ENCODE measurements at regions not wholly inside any gene's neighbourhood (a gene's known extent, or its start where the extent isn't known, plus 50 kb on each side); places are given as distances from the start of the nearest gene placed in this dataset.

DNA sequence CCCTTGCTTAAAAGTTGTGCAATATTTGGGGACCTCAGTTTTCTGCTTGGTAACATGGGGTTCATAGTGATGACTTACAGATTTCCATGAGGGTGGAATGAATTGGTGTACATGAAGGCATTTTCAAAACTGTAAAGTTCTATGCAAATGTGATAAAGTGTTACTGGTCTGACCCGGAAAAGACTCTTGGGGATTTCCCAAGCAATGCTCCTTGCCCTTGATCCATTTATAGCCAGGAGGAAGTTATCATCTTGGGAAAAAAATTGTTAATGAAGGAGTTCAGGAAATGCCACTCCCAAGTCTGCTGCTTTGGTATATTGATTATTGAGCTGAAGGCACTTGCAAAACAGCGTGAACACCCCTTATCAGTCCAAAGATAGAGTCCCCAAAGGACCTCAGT is 96.3 kb upstream of the ZPBP start:
- intact Hi-C loops (cut with micrococcal nuclease) = no loop called here
- TF ChIP-seq, protein P1, sequence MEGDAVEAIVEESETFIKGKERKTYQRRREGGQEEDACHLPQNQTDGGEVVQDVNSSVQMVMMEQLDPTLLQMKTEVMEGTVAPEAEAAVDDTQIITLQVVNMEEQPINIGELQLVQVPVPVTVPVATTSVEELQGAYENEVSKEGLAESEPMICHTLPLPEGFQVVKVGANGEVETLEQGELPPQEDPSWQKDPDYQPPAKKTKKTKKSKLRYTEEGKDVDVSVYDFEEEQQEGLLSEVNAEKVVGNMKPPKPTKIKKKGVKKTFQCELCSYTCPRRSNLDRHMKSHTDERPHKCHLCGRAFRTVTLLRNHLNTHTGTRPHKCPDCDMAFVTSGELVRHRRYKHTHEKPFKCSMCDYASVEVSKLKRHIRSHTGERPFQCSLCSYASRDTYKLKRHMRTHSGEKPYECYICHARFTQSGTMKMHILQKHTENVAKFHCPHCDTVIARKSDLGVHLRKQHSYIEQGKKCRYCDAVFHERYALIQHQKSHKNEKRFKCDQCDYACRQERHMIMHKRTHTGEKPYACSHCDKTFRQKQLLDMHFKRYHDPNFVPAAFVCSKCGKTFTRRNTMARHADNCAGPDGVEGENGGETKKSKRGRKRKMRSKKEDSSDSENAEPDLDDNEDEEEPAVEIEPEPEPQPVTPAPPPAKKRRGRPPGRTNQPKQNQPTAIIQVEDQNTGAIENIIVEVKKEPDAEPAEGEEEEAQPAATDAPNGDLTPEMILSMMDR (IDR thresholded peaks at IDR 0.05) = no peak
- H3K4me3 ChIP-seq (replicated peaks in 1 of 3; ENCODE audit: low read depth in 2 of 3, low read length in 3 of 3) = no peak overlapping the region

DNA sequence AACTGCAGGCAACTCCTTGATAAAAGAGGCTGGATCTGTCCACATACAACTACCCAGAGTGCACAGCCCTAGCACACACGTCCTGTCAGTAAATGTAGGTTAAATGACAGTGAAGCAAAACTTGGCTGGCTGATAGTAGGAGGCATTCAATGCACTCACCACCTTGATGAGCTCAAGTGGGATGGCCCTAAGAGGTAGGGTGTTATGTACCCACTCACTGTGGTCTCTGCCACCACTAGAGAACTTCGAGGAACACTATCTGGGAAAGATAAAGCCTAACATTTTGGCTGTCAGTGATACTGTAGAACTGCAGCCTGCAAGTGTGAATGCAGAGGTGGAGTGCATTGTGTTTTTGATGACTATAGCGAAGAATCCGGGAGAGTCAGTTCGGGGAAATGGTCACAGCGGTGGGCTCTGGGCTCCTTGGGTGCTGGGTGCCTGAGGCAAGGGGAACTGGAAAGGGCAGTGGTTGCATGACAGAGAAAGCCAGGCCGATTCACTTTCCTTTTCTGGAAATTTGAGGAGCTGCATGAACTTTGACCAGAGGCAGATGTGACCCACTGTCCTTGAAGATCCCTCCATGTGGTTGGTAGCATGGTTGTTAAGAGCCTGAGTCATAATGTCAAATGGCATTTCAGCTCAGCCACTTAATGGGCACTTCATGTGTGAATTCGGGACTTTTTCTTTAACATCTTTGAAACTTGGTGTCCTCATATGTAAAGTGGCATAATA is 93.1 kb upstream of the ZPBP start:
- Histone ChIP-seq H4K20me1 (ENCODE audit: insufficient read depth, low read length) (no peaks in the 10 kb centered on the region), H3K79me2 (ENCODE audit: insufficient read depth, low read length) (no peaks in the 10 kb centered on the region), H3K9ac (ENCODE audit: insufficient read depth, low read length, poor library complexity, severe bottlenecking) (no peak overlapping the region), H3K27ac (ENCODE audit: low read depth in 1 of 2, low read length in 2 of 2) (no peak overlapping the region), H3K4me3 (replicated peaks in 1 of 3; ENCODE audit: low read depth in 2 of 3, low read length in 3 of 3) (no peak overlapping the region), H2AFZ (ENCODE audit: insufficient read depth, low read depth, low read length, poor library complexity, severe bottlenecking) (no peak overlapping the region), H3K9me3 (replicated peaks in 1 of 2; ENCODE audit: control insufficient read depth in 1 of 2, insufficient read depth in 1 of 2, low read length in 2 of 2) (no peaks in the 10 kb centered on the region), H3K4me2 (replicated peaks; ENCODE audit: extremely low read depth, low read length, poor library complexity, severe bottlenecking) (no peak overlapping the region), H3K4me1 (ENCODE audit: control insufficient read depth in 1 of 2, insufficient read depth in 2 of 2, low read length in 2 of 2) (peaks cover 46 to 55% of the 10 kb centered on the region in 2 donors), H3K27me3 (ENCODE audit: control insufficient read depth in 2 of 2, insufficient read depth in 2 of 2, low read length in 2 of 2) (no peaks in the 10 kb centered on the region), H3K36me3 (replicated peaks in 1 of 2; ENCODE audit: control insufficient read depth in 1 of 2, insufficient read depth in 2 of 2, low read length in 2 of 2) (no peaks in the 10 kb centered on the region)
- Mint-ChIP-seq H3K4me3 (no peak overlapping the region), H3K36me3 (peaks cover 0 to 3% of the 10 kb centered on the region in 2 donors), H3K4me1 (peaks cover 54% of the 10 kb centered on the region), H3K9me3 (peaks cover 0 to 12% (median 3%) of the 10 kb centered on the region in 7 donors), H3K27ac (peak overlapping the region in 1 of 7 donors; percentile 64), H3K27me3 (ENCODE audit: low read depth in 3 of 3) (peaks cover 0 to 4% (median 3%) of the 10 kb centered on the region in 3 donors)
- TF ChIP-seq, protein P1 (IDR thresholded peaks at IDR 0.05) = no peak
- no peak for DNase-seq
- intact Hi-C loops (cut with micrococcal nuclease) = no loop called here
- 89% methylated on average over 6 of the region's 8 CpGs for WGBS (ENCODE audit: insufficient coverage)

More for the DNA sequence above, 96.3 kb upstream of the ZPBP start:
- H3K27ac Mint-ChIP-seq = no peak overlapping the region
- no peaks in the 10 kb centered on the region for H4K20me1 ChIP-seq (ENCODE audit: insufficient read depth, low read length)
- H2AFZ ChIP-seq (ENCODE audit: insufficient read depth, low read depth, low read length, poor library complexity, severe bottlenecking) = no peak overlapping the region
- no peaks in the 10 kb centered on the region for H3K9me3 ChIP-seq (replicated peaks in 1 of 2; ENCODE audit: control insufficient read depth in 1 of 2, insufficient read depth in 1 of 2, low read length in 2 of 2)
- peaks cover 21 to 23% of the 10 kb centered on the region in 2 donors for H3K4me1 ChIP-seq (ENCODE audit: control insufficient read depth in 1 of 2, insufficient read depth in 2 of 2, low read length in 2 of 2)
- no peaks in the 10 kb centered on the region for H3K36me3 ChIP-seq (replicated peaks in 1 of 2; ENCODE audit: control insufficient read depth in 1 of 2, insufficient read depth in 2 of 2, low read length in 2 of 2)
- WGBS (ENCODE audit: insufficient coverage) = no CpG with 5 or more reads among the region's 2 CpGs
- H3K4me3 Mint-ChIP-seq = no peak overlapping the region
- DNase-seq = no peak
- no peak overlapping the region for H3K4me2 ChIP-seq (replicated peaks; ENCODE audit: extremely low read depth, low read length, poor library complexity, severe bottlenecking)
- peaks cover 0 to 12% (median 3%) of the 10 kb centered on the region in 7 donors for H3K9me3 Mint-ChIP-seq
- peaks cover 0 to 3% of the 10 kb centered on the region in 2 donors for H3K36me3 Mint-ChIP-seq
- no peak overlapping the region for H3K9ac ChIP-seq (ENCODE audit: insufficient read depth, low read length, poor library complexity, severe bottlenecking)
- H3K27ac ChIP-seq (ENCODE audit: low read depth in 1 of 2, low read length in 2 of 2) = no peak overlapping the region
- no peaks in the 10 kb centered on the region for H3K79me2 ChIP-seq (ENCODE audit: insufficient read depth, low read length)
- H3K27me3 Mint-ChIP-seq (ENCODE audit: low read depth in 3 of 3) = peaks cover 0 to 4% (median 3%) of the 10 kb centered on the region in 3 donors
- peaks cover 26% of the 10 kb centered on the region for H3K4me1 Mint-ChIP-seq
- no peaks in the 10 kb centered on the region for H3K27me3 ChIP-seq (ENCODE audit: control insufficient read depth in 2 of 2, insufficient read depth in 2 of 2, low read length in 2 of 2)
